A549 (cell line): ENCODE measurements at regions not wholly inside any gene's neighbourhood (a gene's known extent, or its start where the extent isn't known, plus 50 kb on each side); places are given as distances from the start of the nearest gene placed in this dataset.

Experiments used
- CTCF ChIP-seq: fragments of >200 bp; sonication (Bioruptor Twin); formaldehyde crosslinking; IDR thresholded peaks from 3 replicates; pipeline ENCODE4 v1.5.1; 2016
- ELK1 ChIP-seq: fragments of 150-350 bp; IDR thresholded peaks from 2 replicates; pipeline ENCODE4 v1.6.1; 2014; ENCODE audit warnings: low read depth, mild to moderate bottlenecking, low read length
- HES2 ChIP-seq: fragments of >200 bp; sonication (Bioruptor Twin); formaldehyde crosslinking; IDR thresholded peaks from 2 replicates; pipeline ENCODE4 v1.6.1; 2016
- MAX ChIP-seq: IDR thresholded peaks from 2 replicates; pipeline ENCODE4 v1.6.1; 2012
- POLR2A ChIP-seq: IDR thresholded peaks from 2 replicates; pipeline ENCODE4 v1.6.1; 2012; ENCODE audit warnings: mild to moderate bottlenecking, low read length
- RAD21 ChIP-seq, 2 experiments: fragments of >200 bp in 1 of 2; sonication (Bioruptor Twin) in 1 of 2; formaldehyde crosslinking in 1 of 2; IDR thresholded peaks in 1 of 2; conservative IDR thresholded peaks in 1 of 2; 2 replicates in 1 of 2; 3 replicates in 1 of 2; pipeline ENCODE4 v1.6.1; 2012 to 2018; ENCODE audit warnings: inconsistent platforms in 1 of 2

- no peak for TF ChIP-seq CTCF
- TF ChIP-seq ELK1, result no peak
- TF ChIP-seq POLR2A, result no peak
- TF ChIP-seq HES2, result no peak
- TF ChIP-seq RAD21 (conservative IDR thresholded peaks at IDR 0.05 in 1 of 2, IDR thresholded peaks at IDR 0.05 in 1 of 2), result no peak
- TF ChIP-seq MAX, result no peak
Observed at GRCh38 chr15:94122516-94122915, 108.8 kb upstream of the MCTP2 start.
